GM20000 (cell line): ENCODE measurements at regions not wholly inside any gene's neighbourhood (a gene's known extent, or its start where the extent isn't known, plus 50 kb on each side); places are given as distances from the start of the nearest gene placed in this dataset.

ENCODE experiments used
- DNase-seq: peaks from one replicate; pipeline ENCODE4 v3.0.0; 2012; ENCODE audit warnings: low spot score
- TF ChIP-seq, protein P1 (sequence below): IDR thresholded peaks from 2 replicates; pipeline ENCODE4 v1.5.1; 2012; ENCODE audit warnings: mild to moderate bottlenecking, control low read depth; ENCODE audit errors: extremely low read depth, missing control alignments

DNA sequence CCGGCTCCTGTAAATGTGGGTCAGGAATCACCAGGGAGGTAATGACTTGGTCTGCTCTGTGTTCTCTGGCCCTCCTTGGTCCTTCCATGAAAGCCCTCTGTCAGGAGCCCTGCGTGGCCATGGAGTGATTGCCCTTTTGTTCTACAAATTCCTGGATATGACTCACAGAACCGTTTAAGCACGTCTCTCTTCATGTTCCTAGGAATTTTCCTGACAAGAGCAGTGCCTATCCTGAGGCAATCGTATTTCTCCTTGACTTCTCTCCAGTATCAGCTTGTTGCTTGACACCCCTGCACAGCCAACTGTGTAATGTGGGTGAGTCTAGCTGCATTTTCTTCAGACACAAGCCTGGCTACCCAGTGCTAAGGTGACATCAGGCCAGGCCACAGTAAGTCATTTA is 274.3 kb upstream of the ZNF462 start:
- TF ChIP-seq, protein P1, sequence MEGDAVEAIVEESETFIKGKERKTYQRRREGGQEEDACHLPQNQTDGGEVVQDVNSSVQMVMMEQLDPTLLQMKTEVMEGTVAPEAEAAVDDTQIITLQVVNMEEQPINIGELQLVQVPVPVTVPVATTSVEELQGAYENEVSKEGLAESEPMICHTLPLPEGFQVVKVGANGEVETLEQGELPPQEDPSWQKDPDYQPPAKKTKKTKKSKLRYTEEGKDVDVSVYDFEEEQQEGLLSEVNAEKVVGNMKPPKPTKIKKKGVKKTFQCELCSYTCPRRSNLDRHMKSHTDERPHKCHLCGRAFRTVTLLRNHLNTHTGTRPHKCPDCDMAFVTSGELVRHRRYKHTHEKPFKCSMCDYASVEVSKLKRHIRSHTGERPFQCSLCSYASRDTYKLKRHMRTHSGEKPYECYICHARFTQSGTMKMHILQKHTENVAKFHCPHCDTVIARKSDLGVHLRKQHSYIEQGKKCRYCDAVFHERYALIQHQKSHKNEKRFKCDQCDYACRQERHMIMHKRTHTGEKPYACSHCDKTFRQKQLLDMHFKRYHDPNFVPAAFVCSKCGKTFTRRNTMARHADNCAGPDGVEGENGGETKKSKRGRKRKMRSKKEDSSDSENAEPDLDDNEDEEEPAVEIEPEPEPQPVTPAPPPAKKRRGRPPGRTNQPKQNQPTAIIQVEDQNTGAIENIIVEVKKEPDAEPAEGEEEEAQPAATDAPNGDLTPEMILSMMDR, result no peak
- no peak for DNase-seq

DNA sequence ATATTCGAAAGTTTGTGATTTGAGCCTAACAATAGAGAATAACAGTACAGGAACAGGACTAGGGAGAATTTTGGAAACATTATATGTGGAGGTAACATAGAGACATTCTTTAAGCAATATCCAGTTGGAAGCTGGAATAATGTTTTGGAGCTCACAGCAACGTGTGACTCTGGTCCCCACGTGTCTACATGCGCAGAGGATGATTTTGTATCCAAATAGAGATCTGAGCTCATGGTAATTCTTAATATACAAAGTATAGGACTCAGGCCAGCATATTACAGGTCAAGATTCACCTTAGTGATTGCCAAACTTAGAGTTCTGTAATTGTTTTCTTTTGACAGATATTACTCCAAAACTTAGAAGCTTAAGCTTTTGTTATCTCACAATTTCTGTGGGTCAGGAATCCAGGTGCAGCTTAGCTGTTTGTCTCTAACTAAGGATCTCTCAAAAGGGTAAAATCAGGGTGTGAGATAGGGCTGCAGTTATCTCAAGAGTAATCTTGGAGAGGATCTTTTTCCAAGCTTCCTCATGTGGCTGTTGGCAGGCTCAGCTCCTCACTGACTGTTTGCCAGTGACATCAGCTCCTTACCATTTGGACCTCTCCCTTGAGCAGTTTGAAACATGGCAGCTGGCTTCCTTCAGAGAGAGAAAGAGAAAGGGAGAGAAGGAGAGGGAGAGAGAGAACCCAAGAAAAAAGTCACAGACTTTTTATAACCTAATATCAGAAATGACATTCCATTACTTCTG is 272.0 kb upstream of the ZNF462 start:
- TF ChIP-seq, protein P1, result no peak
- DNase-seq, result no peak

GRCh38 chr9:106593201-106593600 is 269.8 kb upstream of the ZNF462 start:
- TF ChIP-seq, protein P1, result no peak
- DNase-seq, result no peak

DNA sequence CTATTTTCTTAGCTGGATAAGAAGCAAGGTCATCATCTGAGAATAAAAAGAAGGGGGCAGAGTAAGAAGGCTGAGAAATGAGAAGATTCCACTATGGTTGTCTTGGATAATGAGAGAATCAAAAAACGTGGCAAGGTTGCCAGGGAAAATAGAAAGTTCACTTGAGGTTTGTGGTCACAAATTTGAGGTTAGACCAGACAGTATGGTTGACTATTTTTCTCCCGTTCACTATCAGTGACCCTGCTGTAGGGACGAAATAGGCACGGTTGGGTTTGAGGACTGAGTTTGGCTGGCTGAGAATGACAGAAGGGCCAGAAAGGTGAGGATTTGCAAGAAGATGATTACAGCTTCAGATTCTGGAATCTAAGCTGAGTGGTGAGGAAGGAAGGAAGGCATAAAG is 266.0 kb upstream of the ZNF462 start:
- DNase-seq, result no peak
- TF ChIP-seq, protein P1, result no peak

DNA sequence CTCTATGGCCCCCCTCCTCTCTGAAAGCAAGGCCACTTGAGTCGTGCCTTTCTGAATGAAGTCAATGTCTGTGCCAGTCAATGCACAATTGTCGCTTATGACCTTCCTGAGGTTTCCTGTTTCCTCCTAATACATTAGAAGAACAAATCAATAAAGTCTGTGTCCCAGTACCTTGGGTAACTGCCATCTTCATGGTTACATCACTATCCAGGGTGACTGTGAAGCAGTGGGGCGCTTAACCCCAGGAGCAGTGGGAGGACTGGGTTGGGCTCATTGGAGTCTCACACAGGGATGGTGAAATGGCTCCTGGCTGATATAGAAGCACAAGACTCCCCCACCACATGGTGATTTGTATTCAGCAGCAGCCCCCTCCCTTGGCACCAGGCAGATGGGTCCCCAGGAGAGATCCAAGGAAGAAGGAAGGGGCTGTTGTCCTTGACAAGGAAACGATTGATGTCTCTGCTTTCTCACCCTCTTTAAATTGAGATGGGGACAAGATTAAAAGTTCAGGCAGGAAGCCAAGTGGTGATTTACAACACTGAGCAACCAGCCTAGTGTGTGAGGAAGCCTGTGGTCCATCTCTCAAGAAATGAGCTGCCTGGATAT is 261.9 kb upstream of the ZNF462 start:
- no peak for DNase-seq
- TF ChIP-seq, protein P1, result no peak

GRCh38 chr9:106602344-106602743 is 260.6 kb upstream of the ZNF462 start:
- DNase-seq, result no peak

DNA sequence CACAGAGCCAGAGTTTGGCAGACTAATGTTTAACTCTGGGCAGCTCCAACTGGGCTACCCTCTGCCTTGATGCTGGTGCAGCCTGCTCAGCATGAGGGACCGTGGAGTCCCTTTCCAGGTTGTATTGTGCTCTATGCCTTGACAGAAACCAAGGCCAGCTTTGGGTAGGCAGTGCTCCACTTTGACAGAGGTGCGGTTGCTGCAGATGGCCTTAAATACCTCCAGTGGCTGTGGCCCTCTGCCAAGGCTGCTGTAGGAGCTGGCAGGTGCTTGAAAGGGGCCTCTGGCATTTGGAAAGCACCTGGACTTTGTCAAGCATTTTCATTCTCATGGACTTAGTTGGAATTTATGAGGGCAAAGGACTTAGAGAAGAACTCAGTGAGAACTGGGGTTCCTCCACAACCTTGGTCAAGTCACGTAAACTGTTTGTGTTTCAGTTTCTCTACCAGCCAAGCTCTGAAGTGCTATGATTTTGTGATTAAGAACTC is 249.7 kb upstream of the ZNF462 start:
- no peak for DNase-seq
- TF ChIP-seq, protein P1, result no peak

More at GRCh38 chr9:106602344-106602743, 260.6 kb upstream of the ZNF462 start:
- TF ChIP-seq, protein P1, result no peak
